HepG2 (cell line): ENCODE measurements at regions not wholly inside any gene's neighbourhood (a gene's known extent, or its start where the extent isn't known, plus 50 kb on each side); places are given as distances from the start of the nearest gene placed in this dataset.

Experiments
- CHCHD3 ChIP-seq: sonication (generic); formaldehyde crosslinking; IDR thresholded peaks from 2 replicates; pipeline ENCODE4 v1.8.0; 2022; ENCODE audit warnings: mild to moderate bottlenecking, missing genetic modification reagents, moderate library complexity
- CHD2 ChIP-seq: IDR thresholded peaks from 2 replicates; pipeline ENCODE4 v1.6.1; 2011; ENCODE audit warnings: low read depth, low read length, improper control_type of control experiment
- EP300 ChIP-seq, 3 experiments: sonication (generic) in 1 of 3; formaldehyde crosslinking in 1 of 3; IDR thresholded peaks; 2 replicates each; pipeline versions ENCODE4 v1.5.1 to v1.6.1; 2011 to 2020; ENCODE audit warnings: low read depth in 2 of 3, low read length in 2 of 3, borderline replicate concordance in 1 of 3, improper control_type of control experiment in 1 of 3, mild to moderate bottlenecking in 1 of 3, missing genetic modification reagents in 1 of 3, moderate library complexity in 1 of 3
- FOXO1 ChIP-seq: sonication (generic); formaldehyde crosslinking; IDR thresholded peaks from 2 replicates; pipeline ENCODE4 v1.4.0; 2020; ENCODE audit warnings: missing genetic modification reagents
- IKZF4 ChIP-seq: sonication (generic); formaldehyde crosslinking; IDR thresholded peaks from 2 replicates; pipeline ENCODE4 v1.5.1; 2020; ENCODE audit warnings: borderline replicate concordance, mild to moderate bottlenecking, low read depth, missing genetic modification reagents; ENCODE audit errors: not compliant biosample characterization
- JDP2 ChIP-seq: sonication (generic); formaldehyde crosslinking; IDR thresholded peaks from 2 replicates; pipeline ENCODE4 v1.8.1; 2022; ENCODE audit warnings: missing genetic modification reagents, borderline replicate concordance
- KLF16 ChIP-seq, 2 experiments: sonication (generic) in 1 of 2; formaldehyde crosslinking in 1 of 2; IDR thresholded peaks; 2 replicates each; pipeline versions ENCODE4 v1.6.1 to v1.8.0; 2016 to 2023; ENCODE audit warnings: missing genetic modification reagents in 2 of 2, missing compliant biosample characterization in 1 of 2
- MED1 ChIP-seq: sonication (generic); formaldehyde crosslinking; IDR thresholded peaks from 2 replicates; pipeline ENCODE4 v1.4.0; 2020; ENCODE audit warnings: missing genetic modification reagents
- NONO ChIP-seq, 2 experiments: fragments of 450-650 bp in 1 of 2; sonication (generic) in 1 of 2; formaldehyde crosslinking in 1 of 2; IDR thresholded peaks in 1 of 2; conservative IDR thresholded peaks in 1 of 2; 2 replicates each; pipeline versions ENCODE4 v1.6.1 to v1.8.0; 2017 to 2022; ENCODE audit warnings: mild to moderate bottlenecking in 1 of 2, missing genetic modification reagents in 1 of 2, moderate library complexity in 1 of 2
- ZNF121 ChIP-seq: sonication (generic); formaldehyde crosslinking; IDR thresholded peaks from 2 replicates; pipeline ENCODE4 v1.5.0; 2020; ENCODE audit warnings: mild to moderate bottlenecking, missing genetic modification reagents
- ZNF225 ChIP-seq: sonication (generic); formaldehyde crosslinking; IDR thresholded peaks from 2 replicates; pipeline ENCODE4 v1.4.0; 2020; ENCODE audit warnings: mild to moderate bottlenecking, missing genetic modification reagents
- ZNF274 ChIP-seq: sonication (generic); formaldehyde crosslinking; IDR thresholded peaks from 2 replicates; pipeline ENCODE4 v1.5.1; 2020; ENCODE audit warnings: mild to moderate bottlenecking, missing genetic modification reagents
- ZNF33B ChIP-seq: sonication (generic); formaldehyde crosslinking; IDR thresholded peaks from 2 replicates; pipeline ENCODE4 v1.5.1; 2020; ENCODE audit warnings: mild to moderate bottlenecking, missing genetic modification reagents
- ZNF615 ChIP-seq: sonication (generic); formaldehyde crosslinking; IDR thresholded peaks from 2 replicates; pipeline ENCODE4 v1.5.0; 2020; ENCODE audit warnings: mild to moderate bottlenecking, missing genetic modification reagents, borderline replicate concordance
- ZNF746 ChIP-seq: sonication (generic); formaldehyde crosslinking; IDR thresholded peaks from 2 replicates; pipeline ENCODE4 v1.8.0; 2022; ENCODE audit warnings: mild to moderate bottlenecking, missing genetic modification reagents
- TF ChIP-seq, protein P1 (sequence below): sonication (generic); formaldehyde crosslinking; IDR thresholded peaks from 2 replicates; pipeline ENCODE4 v1.9.0; 2022; ENCODE audit warnings: missing genetic modification reagents, mild to moderate bottlenecking, borderline replicate concordance
- TF ChIP-seq, protein P2 (sequence below): sonication (generic); formaldehyde crosslinking; IDR thresholded peaks from 2 replicates; pipeline ENCODE4 v1.4.0; 2020; ENCODE audit warnings: missing genetic modification reagents, low read depth, mild to moderate bottlenecking, borderline replicate concordance
- TF ChIP-seq, protein P3 (sequence below): sonication (generic); formaldehyde crosslinking; IDR thresholded peaks from 2 replicates; pipeline ENCODE4 v1.4.0; 2020; ENCODE audit warnings: missing genetic modification reagents
- TF ChIP-seq, protein P4 (sequence below): IDR thresholded peaks from 2 replicates; pipeline ENCODE4 v1.6.1; 2012; ENCODE audit warnings: inconsistent platforms

DNA sequence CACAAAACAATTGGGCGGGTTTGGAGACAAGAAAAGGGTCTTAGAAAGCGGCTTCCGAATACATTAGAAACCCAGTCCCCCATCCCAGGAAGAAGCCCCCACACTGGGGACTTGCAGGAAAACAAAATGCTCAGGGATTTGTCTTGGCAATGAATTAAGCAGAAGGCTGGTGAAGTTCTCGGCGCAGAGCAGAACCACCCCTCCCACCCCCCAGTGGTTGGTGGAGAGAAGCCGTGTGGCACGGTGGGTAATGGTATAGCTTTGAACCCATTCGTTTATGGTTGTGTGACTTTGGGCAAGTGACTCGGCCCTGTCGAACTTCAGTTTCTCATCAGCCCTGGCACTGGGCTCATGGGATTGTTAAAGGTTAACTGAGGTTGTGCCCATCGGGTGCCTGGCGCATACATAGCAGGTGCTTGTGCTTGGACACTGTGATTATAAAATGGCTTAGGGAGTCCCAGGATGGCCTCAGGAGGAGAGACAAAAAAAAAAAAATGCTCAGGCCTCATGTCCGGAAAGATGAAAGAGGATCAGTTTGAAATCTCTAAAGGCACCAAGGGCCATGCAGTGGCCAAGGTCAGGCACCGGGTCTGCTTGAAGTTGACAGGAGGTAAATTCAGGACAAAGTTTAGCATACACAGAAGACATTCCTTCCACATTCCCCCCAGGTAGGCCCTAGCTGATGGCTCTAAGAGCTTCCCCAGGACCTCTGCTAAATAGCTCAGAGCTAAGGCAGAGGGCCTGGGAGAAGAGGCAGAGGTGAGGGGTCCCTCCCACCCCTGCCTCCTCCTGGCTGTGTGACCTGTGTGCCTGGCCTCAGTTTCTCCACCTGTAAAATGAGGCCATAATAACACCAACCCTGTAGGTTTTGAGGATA is 120.1 kb upstream of the PTPN1 start (continued):
- TF ChIP-seq, protein P1, sequence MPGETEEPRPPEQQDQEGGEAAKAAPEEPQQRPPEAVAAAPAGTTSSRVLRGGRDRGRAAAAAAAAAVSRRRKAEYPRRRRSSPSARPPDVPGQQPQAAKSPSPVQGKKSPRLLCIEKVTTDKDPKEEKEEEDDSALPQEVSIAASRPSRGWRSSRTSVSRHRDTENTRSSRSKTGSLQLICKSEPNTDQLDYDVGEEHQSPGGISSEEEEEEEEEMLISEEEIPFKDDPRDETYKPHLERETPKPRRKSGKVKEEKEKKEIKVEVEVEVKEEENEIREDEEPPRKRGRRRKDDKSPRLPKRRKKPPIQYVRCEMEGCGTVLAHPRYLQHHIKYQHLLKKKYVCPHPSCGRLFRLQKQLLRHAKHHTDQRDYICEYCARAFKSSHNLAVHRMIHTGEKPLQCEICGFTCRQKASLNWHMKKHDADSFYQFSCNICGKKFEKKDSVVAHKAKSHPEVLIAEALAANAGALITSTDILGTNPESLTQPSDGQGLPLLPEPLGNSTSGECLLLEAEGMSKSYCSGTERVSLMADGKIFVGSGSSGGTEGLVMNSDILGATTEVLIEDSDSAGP (CRISPR knock-in tag), result peak; percentile 9; the same call in 1 of the 2 replicates
- TF ChIP-seq, protein P2, sequence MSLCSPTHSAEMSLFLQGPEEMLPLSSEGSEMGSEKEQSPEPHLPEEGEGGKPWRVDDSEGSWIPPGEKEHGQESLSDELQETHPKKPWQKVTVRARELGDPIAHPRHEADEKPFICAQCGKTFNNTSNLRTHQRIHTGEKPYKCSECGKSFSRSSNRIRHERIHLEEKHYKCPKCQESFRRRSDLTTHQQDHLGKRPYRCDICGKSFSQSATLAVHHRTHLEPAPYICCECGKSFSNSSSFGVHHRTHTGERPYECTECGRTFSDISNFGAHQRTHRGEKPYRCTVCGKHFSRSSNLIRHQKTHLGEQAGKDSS (CRISPR knock-in tag), result peak; percentile 80; the same call in 1 of the 2 replicates
- TF ChIP-seq ZNF746 (CRISPR knock-in tag) (peak; percentile 80), ZNF225 (CRISPR knock-in tag) (no peak), IKZF4 (CRISPR knock-in tag) (peak; percentile 52), ZNF121 (CRISPR knock-in tag) (0 out of 2 replicates have a peak, but pooled peaks have one; percentile 20), MED1 (peak; percentile 100), CHD2 (0 out of 2 replicates have a peak, but pooled peaks have one; percentile 50), CHCHD3 (CRISPR knock-in tag) (no peak), ZNF615 (CRISPR knock-in tag) (peak; percentile 54; the same call in 1 of the 2 replicates), ZNF274 (CRISPR knock-in tag) (no peak; the same call in 1 of the 2 replicates), JDP2 (CRISPR knock-in tag) (no peak; the same call in 1 of the 2 replicates), KLF16 (CRISPR knock-in tag; IDR thresholded peaks at IDR 0.05) (peak in 1 of 2 experiments; percentile 94; a peak in 2 of 4 replicates), NONO (IDR thresholded peaks at IDR 0.05) (no peak), NONO (CRISPR knock-in tag; conservative IDR thresholded peaks at IDR 0.05) (peak; percentile 90), ZNF33B (CRISPR knock-in tag) (no peak; the same call in 1 of the 2 replicates), FOXO1 (CRISPR knock-in tag) (peak; percentile 96), EP300 (IDR thresholded peaks at IDR 0.05; ENCODE audit: low read depth in 2 of 2, low read length in 2 of 2) (peak; percentile 98 to 99; a peak in 3 of 4 replicates), EP300 (CRISPR knock-in tag; IDR thresholded peaks at IDR 0.05; ENCODE audit: borderline replicate concordance) (peak; percentile 99)
- TF ChIP-seq, protein P3, sequence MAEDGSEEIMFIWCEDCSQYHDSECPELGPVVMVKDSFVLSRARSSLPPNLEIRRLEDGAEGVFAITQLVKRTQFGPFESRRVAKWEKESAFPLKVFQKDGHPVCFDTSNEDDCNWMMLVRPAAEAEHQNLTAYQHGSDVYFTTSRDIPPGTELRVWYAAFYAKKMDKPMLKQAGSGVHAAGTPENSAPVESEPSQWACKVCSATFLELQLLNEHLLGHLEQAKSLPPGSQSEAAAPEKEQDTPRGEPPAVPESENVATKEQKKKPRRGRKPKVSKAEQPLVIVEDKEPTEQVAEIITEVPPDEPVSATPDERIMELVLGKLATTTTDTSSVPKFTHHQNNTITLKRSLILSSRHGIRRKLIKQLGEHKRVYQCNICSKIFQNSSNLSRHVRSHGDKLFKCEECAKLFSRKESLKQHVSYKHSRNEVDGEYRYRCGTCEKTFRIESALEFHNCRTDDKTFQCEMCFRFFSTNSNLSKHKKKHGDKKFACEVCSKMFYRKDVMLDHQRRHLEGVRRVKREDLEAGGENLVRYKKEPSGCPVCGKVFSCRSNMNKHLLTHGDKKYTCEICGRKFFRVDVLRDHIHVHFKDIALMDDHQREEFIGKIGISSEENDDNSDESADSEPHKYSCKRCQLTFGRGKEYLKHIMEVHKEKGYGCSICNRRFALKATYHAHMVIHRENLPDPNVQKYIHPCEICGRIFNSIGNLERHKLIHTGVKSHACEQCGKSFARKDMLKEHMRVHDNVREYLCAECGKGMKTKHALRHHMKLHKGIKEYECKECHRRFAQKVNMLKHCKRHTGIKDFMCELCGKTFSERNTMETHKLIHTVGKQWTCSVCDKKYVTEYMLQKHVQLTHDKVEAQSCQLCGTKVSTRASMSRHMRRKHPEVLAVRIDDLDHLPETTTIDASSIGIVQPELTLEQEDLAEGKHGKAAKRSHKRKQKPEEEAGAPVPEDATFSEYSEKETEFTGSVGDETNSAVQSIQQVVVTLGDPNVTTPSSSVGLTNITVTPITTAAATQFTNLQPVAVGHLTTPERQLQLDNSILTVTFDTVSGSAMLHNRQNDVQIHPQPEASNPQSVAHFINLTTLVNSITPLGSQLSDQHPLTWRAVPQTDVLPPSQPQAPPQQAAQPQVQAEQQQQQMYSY (CRISPR knock-in tag), result peak; percentile 31; the same call in 1 of the 2 replicates
- TF ChIP-seq, protein P4, sequence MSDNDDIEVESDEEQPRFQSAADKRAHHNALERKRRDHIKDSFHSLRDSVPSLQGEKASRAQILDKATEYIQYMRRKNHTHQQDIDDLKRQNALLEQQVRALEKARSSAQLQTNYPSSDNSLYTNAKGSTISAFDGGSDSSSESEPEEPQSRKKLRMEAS, result peak; percentile 84
